Spleen (tissue), 11 donors: ENCODE measurements at regions not wholly inside any gene's neighbourhood (a gene's known extent, or its start where the extent isn't known, plus 50 kb on each side); places are given as distances from the start of the nearest gene placed in this dataset.
A peak's percentile ranks its signal among the peaks of the same experiment; 100 is the strongest.

Source experiments
- DNase-seq: peaks from one replicate; pipeline ENCODE4 v3.0.0-alpha.2; 2020
- H3K27ac ChIP-seq, 8 donors: fragments of 200-600 bp; sonication (generic) in 7 of 8; 1 replicate in 4 of 8; 2 replicates in 4 of 8; pipeline versions ENCODE4 v1.5.0 to v1.8.0; 2016 to 2021; ENCODE audit warnings: inconsistent platforms in 4 of 8, mild to moderate bottlenecking in 4 of 8, moderate library complexity in 1 of 8
- H3K27me3 ChIP-seq, 7 donors: fragments of 200-600 bp; sonication (generic) in 6 of 7; replicated peaks in 1 of 7; 1 replicate in 4 of 7; 2 replicates in 3 of 7; pipeline versions ENCODE4 v1.5.0 to v1.8.0; 2016 to 2021; ENCODE audit warnings: inconsistent platforms in 3 of 7, mild to moderate bottlenecking in 1 of 7
- H3K36me3 ChIP-seq, 6 donors: fragments of 200-600 bp; sonication (generic) in 5 of 6; 1 replicate in 4 of 6; 2 replicates in 2 of 6; pipeline versions ENCODE4 v1.5.0 to v1.8.0; 2016 to 2021; ENCODE audit warnings: inconsistent platforms in 2 of 6
- H3K4me1 ChIP-seq, 6 donors: fragments of 200-600 bp; sonication (generic) in 5 of 6; 1 replicate in 3 of 6; 2 replicates in 3 of 6; pipeline versions ENCODE4 v1.5.0 to v1.8.0; 2016 to 2021; ENCODE audit warnings: inconsistent platforms in 3 of 6
- H3K4me3 ChIP-seq, 8 donors: fragments of 200-600 bp; sonication (generic) in 7 of 8; 1 replicate in 4 of 8; 2 replicates in 4 of 8; pipeline versions ENCODE4 v1.5.0 to v1.8.0; 2016 to 2021; ENCODE audit warnings: inconsistent platforms in 4 of 8, mild to moderate bottlenecking in 4 of 8, moderate library complexity in 2 of 8
- H3K9me3 ChIP-seq, 8 donors: fragments of 200-600 bp; sonication (generic) in 7 of 8; 1 replicate in 4 of 8; 2 replicates in 4 of 8; pipeline versions ENCODE4 v1.5.0 to v1.8.0; 2016 to 2021; ENCODE audit warnings: inconsistent platforms in 4 of 8
- CTCF ChIP-seq, 11 experiments: fragments of 200-600 bp in 7 of 11; fragments of 450-650 bp in 4 of 11; sonication (generic) in 4 of 11; IDR thresholded peaks in 8 of 11; conservative IDR thresholded peaks in 3 of 11; 1 replicate in 7 of 11; 2 replicates in 4 of 11; pipeline versions ENCODE4 v1.4.0 to v1.8.0; 2016 to 2021; ENCODE audit warnings: antibody characterized with exemption in 11 of 11, inconsistent platforms in 4 of 11, mild to moderate bottlenecking in 1 of 11
- POLR2A ChIP-seq, 3 donors: fragments of 450-650 bp; IDR thresholded peaks; one replicate each; pipeline ENCODE4 v1.5.1; 2017; ENCODE audit warnings: antibody characterized with exemption in 3 of 3, mild to moderate bottlenecking in 1 of 3
- POLR2AphosphoS5 ChIP-seq, 3 donors: sonication (generic); formaldehyde crosslinking; IDR thresholded peaks; one replicate each; pipeline ENCODE4 v1.5.1; 2017; ENCODE audit warnings: antibody characterized with exemption in 3 of 3
- WGBS, 5 donors: extraction: QIAGEN DNeasy Blood & Tissue Kit in 3 of 5; methylation state at CpG; one replicate each; pipeline versions ENCODE4 v1.1.5 to v1.1.7; 2013 to 2018; 5-methylcytosine and 5-hydroxymethylcytosine counted together
- intact Hi-C: fragments of 100-400 bp; cut with DNase I; formaldehyde crosslinking; loops from one replicate; pipeline ENCODE4 v1.15.0; 2023; ENCODE audit warnings: low total_unique reads
- donor health status: healthy with polysubstance abuse.
- donor health status: DM: no; HTN: no; CAD: no; lungs with moderate emphysema.
- donor health status: DM: no; HTN: no; CAD: no.
- donor health status: Bipolar disorder and iron deficiency.
- donor health status: healthy.
- donor health status: DM: no; HTN: no; CAD: no.
- donor health status: DM: yes; HTN: yes; CAD: no.

GRCh38 chr13:73702419-73703071, 431.7 kb downstream of the KLF12 start:
- intact Hi-C loops, result loop anchor here (10.0 kb wide), 1 partner anchor 898 kb away; no protein-coding TSS in a partner anchor
- no peak for TF ChIP-seq POLR2A (IDR thresholded peaks at IDR 0.05)
- no peak for TF ChIP-seq POLR2AphosphoS5 (IDR thresholded peaks at IDR 0.05)
- no peak for TF ChIP-seq CTCF (IDR thresholded peaks at IDR 0.05 in 8 of 11, conservative IDR thresholded peaks at IDR 0.05 in 3 of 11)
- no peak for DNase-seq

DNA sequence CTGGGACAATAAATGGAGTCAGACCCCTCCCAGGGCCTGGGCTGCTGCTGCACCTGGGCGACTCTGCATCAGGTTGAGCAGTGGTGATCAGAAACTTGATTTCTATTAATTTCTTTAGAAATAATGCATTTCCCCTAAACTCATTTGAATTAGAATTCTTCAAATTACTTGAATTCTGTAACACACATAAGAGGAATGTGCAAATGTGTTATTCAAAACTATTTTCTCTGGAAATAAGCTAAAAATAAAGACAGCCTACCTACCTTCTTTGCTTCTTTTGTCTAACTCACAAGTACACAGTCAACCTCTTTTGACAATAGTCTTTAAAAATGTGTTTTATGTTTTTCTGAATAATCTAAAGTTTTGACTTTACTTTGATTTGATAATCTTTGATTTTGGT, 433.0 kb downstream of the KLF12 start:
- H3K9me3 ChIP-seq, result no peaks in the 10 kb centered on the region
- no peak overlapping the region for H3K4me3 ChIP-seq
- no peak for DNase-seq
- peaks cover 0 to 12% (median 6%) of the 10 kb centered on the region in 6 donors for H3K4me1 ChIP-seq
- 95 to 100% (median 96%) methylated on average over 1 of the region's 1 CpG for WGBS, 5 donors
- no peaks in the 10 kb centered on the region for H3K27me3 ChIP-seq
- peaks cover 0 to 51% (median 2%) of the 10 kb centered on the region in 6 donors for H3K36me3 ChIP-seq
- TF ChIP-seq POLR2AphosphoS5 (IDR thresholded peaks at IDR 0.05) (no peak), CTCF (IDR thresholded peaks at IDR 0.05 in 8 of 11, conservative IDR thresholded peaks at IDR 0.05 in 3 of 11) (no peak), POLR2A (IDR thresholded peaks at IDR 0.05) (no peak)
- intact Hi-C loops, result loop anchor here (10.0 kb wide), 1 partner anchor 896 kb away; no protein-coding TSS in a partner anchor
- no peak overlapping the region for H3K27ac ChIP-seq

More at GRCh38 chr13:73702419-73703071, 431.7 kb downstream of the KLF12 start:
- no peaks in the 10 kb centered on the region for H3K27me3 ChIP-seq
- peak overlapping the region in 1 of 8 donors; percentile 32 for H3K4me3 ChIP-seq
- H3K27ac ChIP-seq, result peak overlapping the region in 6 of 8 donors; percentile 15 to 61 (median 53)
- WGBS, 5 donors, result 44 to 67% (median 57%) methylated on average over 8 of the region's 8 CpGs
- peaks cover 0 to 12% (median 6%) of the 10 kb centered on the region in 6 donors for H3K4me1 ChIP-seq
- H3K36me3 ChIP-seq, result peaks cover 0 to 53% (median 2%) of the 10 kb centered on the region in 6 donors
- no peaks in the 10 kb centered on the region for H3K9me3 ChIP-seq

GRCh38 chr13:73698859-73699258, 435.3 kb downstream of the KLF12 start:
- DNase-seq, result no peak
- intact Hi-C loops, result no loop called here
- Histone ChIP-seq H3K4me3 (no peak overlapping the region), H3K9me3 (no peaks in the 10 kb centered on the region), H3K27ac (no peak overlapping the region), H3K4me1 (peaks cover 0 to 11% (median 6%) of the 10 kb centered on the region in 6 donors), H3K27me3 (no peaks in the 10 kb centered on the region), H3K36me3 (peaks cover 0 to 51% (median 20%) of the 10 kb centered on the region in 6 donors)
- TF ChIP-seq POLR2AphosphoS5 (IDR thresholded peaks at IDR 0.05) (no peak), CTCF (IDR thresholded peaks at IDR 0.05 in 8 of 11, conservative IDR thresholded peaks at IDR 0.05 in 3 of 11) (no peak), POLR2A (IDR thresholded peaks at IDR 0.05) (no peak)
- WGBS, 5 donors, result 80 to 90% (median 83%) methylated on average over 3 of the region's 3 CpGs

GRCh38 chr13:73697166-73697565, 437.0 kb downstream of the KLF12 start:
- intact Hi-C loops, result no loop called here
- Histone ChIP-seq H3K27me3 (no peaks in the 10 kb centered on the region), H3K4me3 (no peak overlapping the region), H3K9me3 (no peaks in the 10 kb centered on the region), H3K27ac (no peak overlapping the region), H3K36me3 (peaks cover 0 to 62% (median 29%) of the 10 kb centered on the region in 6 donors), H3K4me1 (no peaks in the 10 kb centered on the region)
- no peak for DNase-seq
- TF ChIP-seq POLR2A (IDR thresholded peaks at IDR 0.05) (no peak), CTCF (IDR thresholded peaks at IDR 0.05 in 8 of 11, conservative IDR thresholded peaks at IDR 0.05 in 3 of 11) (no peak), POLR2AphosphoS5 (IDR thresholded peaks at IDR 0.05) (no peak)
